ENCODE measurements at regions not wholly inside any gene's neighbourhood (a gene's known extent, or its start where the extent isn't known, plus 50 kb on each side); places are given as distances from the start of the nearest gene placed in this dataset.

DNA sequence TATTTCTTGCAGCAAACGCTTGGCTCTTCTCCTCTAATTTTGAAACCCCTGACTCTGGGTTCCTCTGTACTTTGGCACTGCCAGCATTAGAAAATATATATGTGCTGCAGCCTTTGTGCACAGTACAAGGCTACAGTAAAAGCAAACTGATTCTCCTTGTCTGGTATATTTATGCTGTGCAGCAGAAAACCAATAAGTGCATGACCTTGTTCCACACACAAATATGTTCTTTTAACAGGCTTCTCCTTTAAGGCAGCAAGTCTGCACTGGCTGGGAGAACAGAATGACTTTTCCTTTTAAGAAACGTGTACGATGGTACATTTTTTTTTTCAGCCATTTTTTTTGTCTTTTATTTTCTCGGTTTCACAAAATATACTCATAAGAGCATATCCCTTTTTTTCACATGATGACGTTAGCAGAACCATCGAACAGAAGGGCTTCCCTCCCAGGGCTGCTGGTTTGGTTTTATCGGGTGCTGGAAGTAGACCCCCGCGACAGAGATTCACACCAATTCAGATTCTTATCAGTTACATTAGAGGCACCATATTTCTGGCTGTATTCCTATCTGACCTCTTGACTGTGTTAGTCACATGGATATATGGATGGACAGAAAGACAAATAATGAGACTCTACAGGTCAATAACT, 129.9 kb upstream of the ARID1B start:
- DNase-seq, result no peak

- no peak for DNase-seq
Observed at GRCh38 chr6:156646496-156646895, 130.7 kb upstream of the ARID1B start.

DNA sequence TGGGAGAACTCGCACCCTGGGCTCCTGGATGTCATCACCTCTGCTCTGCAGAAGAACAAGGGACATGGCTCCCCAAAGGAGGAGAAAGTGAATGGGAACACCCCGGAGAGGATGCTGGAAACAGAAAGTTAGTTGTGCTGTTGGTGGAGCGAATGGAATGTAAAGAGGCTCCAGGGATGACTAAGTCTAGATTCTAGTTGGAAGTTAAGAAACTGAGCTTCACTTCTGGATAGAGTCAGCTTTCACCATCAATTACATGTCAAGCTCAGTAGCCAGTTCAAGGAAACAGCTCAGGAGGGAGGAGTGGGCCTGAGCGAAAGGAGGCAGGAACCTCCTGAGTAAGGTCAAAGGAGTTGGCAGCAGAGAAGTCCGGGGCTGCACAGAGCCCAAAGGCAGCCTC, 132.1 kb upstream of the ARID1B start:
- no peak for DNase-seq

GRCh38 chr6:156639009-156639721, 138.0 kb upstream of the ARID1B start:
- DNase-seq, result no peak

- no peak for DNase-seq
Observed at GRCh38 chr6:156638581-156638980, 138.6 kb upstream of the ARID1B start.

GRCh38 chr6:156634951-156635371, 142.2 kb upstream of the ARID1B start:
- no peak for DNase-seq

DNA sequence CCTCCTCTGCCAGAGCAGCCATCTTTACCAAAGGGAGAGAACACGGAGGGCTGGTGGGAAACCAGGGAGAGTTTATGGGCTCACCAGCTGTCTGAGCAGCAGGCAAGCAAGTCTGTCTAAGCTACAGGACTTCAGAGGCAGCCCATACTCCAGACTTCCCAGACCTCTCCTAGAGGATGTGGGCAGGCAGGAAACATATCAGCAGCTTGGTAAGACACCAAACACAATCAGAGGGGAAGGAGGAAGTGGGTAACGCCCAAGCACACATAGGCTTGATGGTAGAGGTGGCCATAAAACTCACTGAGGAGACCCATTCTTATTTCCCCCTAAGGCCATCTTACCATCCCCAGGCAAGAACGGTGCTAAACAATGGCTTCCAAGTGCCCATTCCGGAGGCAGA, 143.1 kb upstream of the ARID1B start:
- no peak for DNase-seq

- DNase-seq, result no peak
Observed at GRCh38 chr6:156633291-156633690, 143.9 kb upstream of the ARID1B start.

- DNase-seq, result no peak
Observed at GRCh38 chr6:156630613-156631302, 146.4 kb upstream of the ARID1B start.

DNA sequence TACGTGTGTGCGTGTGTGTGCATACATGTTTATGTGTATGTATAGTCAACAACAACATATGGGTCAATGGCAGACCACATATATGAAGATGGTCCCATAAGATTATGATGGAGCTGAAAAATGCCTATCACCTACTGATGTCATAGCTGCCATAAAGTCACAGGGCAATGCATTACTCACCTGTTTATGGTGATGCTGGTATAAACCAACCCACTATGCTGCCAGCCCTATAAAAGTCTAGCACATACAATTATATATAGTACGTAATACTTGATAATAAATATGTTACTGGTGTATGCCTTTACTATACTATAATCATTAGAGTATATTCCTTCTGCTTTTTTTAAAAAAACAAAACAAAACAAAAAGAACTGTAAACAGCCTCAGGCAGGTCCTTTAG, 148.4 kb upstream of the ARID1B start:
- DNase-seq, result no peak

DNA sequence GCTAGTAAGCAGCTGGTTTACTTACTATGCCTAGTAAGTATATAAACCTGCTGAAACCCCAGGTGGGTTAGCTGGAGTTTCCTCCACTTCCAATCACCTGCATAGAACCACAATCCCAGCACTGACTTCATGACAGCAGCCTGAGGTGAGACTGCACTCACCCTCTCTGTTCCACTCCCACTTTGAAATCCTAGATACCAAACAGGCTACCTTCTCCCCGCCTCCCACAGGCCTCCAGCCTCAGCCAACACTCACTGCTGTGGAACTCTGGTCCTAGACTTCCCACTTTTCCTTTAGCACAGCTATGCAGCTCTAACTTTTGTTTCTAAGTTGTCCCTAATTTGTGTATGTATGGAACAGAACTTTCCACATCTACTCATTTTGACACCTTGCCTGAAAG, 149.7 kb upstream of the ARID1B start:
- DNase-seq, result no peak

GRCh38 chr6:156622185-156622584, 155.0 kb upstream of the ARID1B start:
- DNase-seq, result no peak

DNA sequence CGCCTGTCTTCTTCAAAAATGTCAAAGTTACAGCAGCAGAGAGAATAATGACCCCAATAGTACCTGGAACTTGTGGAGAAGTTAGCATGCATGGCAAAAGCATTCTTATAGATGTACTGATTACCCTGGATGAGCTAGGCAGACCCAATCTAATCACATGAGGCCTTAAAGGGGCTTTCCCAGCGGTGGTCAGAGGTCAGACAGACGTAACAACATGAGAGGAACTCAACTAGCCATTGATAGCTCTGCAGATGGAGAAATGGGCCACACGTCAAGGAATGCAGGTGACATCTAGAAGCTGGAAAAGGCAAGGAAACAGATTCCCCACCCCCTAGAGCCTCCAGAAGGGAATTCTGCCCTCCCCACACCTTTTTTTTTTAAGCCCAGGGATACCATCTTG, 156.8 kb upstream of the ARID1B start:
- no peak for DNase-seq

DNA sequence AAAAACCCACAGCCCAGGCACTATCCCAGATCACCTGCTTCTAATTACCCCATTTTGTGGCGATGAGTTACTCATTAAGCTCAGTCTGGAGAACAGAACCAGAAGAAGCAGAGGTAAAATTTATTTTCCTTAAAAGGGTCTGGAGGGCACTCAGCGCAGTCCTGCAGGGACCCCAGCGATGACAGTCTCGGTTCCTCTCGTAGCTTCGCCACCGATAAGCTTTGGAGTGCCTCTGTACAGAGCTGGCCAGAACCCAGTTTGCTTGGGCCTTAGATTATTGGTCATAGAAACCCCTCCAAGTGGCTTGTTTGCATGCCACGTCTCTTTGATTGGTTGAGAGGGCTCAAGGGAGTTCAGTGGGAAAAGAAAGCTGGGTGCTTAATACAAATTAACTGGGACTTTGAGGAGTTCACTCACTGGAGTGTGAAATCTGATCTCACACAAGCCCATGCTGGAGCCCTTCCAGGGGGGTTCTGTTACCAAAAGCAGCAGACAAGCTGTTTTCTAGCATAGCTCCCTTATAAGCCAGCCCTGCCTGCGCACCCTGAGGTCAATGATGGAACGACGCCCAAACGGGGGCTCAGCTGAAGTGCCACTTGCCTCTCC, 158.5 kb upstream of the ARID1B start:
- DNase-seq, result no peak

DNA sequence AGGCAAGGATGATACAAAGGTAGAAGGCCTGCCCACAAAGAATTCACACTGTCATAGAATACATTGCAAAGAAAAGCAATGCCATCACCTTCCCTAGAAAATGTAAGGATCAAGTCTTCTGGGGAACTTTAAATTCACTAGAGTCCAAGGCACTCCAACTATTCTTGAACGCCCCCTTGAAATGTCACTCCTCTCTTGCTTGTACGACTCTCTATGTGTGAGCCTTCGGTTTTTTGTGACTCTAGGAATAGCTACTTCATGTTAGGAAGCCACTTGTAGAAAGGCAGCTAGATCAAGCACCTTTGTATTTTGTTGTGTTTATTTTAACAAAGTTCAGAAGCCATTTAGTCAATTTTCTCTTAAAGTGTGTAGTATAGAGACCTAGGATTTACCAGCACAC, 159.2 kb upstream of the ARID1B start:
- no peak for DNase-seq

DNA sequence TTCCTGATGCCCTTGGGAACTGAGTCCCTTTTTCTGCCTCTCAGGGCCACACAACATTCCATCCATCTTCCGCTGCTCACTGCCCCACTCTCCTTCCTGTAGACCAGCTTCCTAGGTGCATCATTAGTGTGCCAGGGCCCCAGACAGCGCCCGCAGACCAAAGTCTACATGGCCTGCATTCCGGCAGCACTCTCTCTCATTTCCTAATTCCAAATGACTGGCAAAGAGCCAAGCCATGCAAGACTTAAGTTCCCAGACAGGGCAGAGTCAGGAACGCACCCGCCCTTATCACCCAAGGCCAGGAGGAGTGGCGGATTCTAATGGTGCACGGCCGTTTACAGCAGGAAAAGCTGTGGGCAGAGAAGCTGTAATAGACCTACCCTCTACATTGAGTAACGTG, 159.8 kb upstream of the ARID1B start:
- no peak for DNase-seq

DNA sequence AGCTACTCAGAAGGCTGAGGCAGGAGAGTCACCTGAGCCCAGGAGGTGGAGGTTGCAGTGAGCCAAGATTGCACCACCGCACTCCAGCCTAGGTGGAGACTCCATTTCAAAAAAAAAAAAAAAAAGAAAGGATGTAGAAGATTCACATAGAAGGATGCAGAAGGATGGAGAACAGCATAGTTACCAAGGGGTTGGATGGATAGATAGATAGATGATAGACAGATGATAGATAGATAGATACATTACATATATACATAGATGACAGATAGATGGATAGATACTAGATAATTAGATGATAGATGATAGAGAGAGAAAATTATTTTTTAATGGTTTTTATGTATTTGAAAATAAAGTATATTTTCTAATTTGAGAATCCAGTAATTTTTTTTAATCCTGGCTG, 160.7 kb upstream of the ARID1B start:
- DNase-seq, result no peak

- no peak for DNase-seq
Observed at GRCh38 chr6:156613996-156614395, 163.2 kb upstream of the ARID1B start.

- DNase-seq, result no peak
Observed at GRCh38 chr6:156612361-156612760, 164.8 kb upstream of the ARID1B start.

DNA sequence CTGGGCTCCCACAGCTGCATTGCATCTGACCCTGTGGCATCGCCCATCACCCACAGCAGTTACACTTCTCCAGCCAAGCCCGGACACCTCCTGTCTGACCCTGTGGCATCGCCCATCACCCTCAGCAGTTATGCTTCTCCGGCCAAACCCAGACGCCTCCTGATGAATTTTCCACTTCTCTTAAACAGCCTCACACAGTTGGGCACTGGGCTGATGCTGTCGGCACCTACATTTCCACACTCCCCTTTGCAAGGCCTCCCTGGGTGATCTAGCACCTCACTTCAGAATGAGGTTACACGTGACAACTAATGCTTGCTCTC, 175.2 kb upstream of the ARID1B start:
- DNase-seq, result no peak

- no peak for DNase-seq
Observed at GRCh38 chr6:156601152-156602065, 175.8 kb upstream of the ARID1B start.

DNA sequence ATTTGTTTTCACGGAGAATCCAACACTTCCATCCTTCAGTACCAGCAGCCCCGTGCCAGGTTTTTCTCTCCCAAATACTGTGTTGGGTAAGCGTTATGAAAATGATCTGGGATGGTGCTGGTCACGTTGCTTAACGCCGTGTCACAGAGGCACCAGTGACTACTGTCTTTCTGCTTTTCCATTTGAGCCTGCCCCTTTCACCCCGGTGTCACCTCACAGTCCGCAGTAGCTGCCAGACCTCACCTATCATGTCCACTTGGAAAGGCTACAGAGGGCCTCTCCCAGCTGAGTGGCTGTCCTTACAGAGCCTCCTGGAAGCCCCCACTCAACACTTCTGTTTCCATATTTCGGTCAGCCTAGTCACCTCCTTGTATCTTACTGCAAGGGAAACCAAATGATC, 176.5 kb upstream of the ARID1B start:
- DNase-seq, result no peak

All from CD4-positive, alpha-beta T cell treated with Interferon alpha-2 for 1 hour (primary cell).